CD4-positive, alpha-beta T cell treated with Interleukin-2 at 100 ng/mL for 4 hours (primary cell): ENCODE measurements at regions not wholly inside any gene's neighbourhood (a gene's known extent, or its start where the extent isn't known, plus 50 kb on each side); places are given as distances from the start of the nearest gene placed in this dataset.
"Not testable (repeated sequence)": the region's sequence is repeated elsewhere in the genome, so short reads cannot be mapped to it uniquely, and the experiment has no call there.

Source experiments
- DNase-seq: peaks from one replicate; pipeline ENCODE4 v3.0.0-alpha.2; 2020; ENCODE audit warnings: low spot score

- no peak for DNase-seq
Measured at GRCh38 chr4:33930497-33930896, 2313.8 kb downstream of the ARAP2 start.

- no peak for DNase-seq
Measured at GRCh38 chr4:33931026-33931425, 2313.3 kb downstream of the ARAP2 start.

GRCh38 chr4:33940281-33940680 is 2304.0 kb downstream of the ARAP2 start:
- DNase-seq = no peak

GRCh38 chr4:33941854-33942253 is 2302.5 kb downstream of the ARAP2 start:
- DNase-seq = no peak

- DNase-seq = no peak
Measured at GRCh38 chr4:33948921-33949320, 2295.4 kb downstream of the ARAP2 start.

- not testable (repeated sequence) for DNase-seq
Measured at GRCh38 chr4:33953848-33954247, 2290.5 kb downstream of the ARAP2 start.

- DNase-seq = no peak
Measured at GRCh38 chr4:33954759-33955158, 2289.6 kb downstream of the ARAP2 start.

- no peak for DNase-seq
Measured at GRCh38 chr4:33959519-33959918, 2284.8 kb downstream of the ARAP2 start.

GRCh38 chr4:33961761-33962160 is 2282.6 kb downstream of the ARAP2 start:
- DNase-seq = no peak

GRCh38 chr4:33966808-33967207 is 2277.5 kb downstream of the ARAP2 start:
- DNase-seq = no peak

- DNase-seq = no peak
Measured at GRCh38 chr4:33974270-33974669, 2270.0 kb downstream of the ARAP2 start.

- no peak for DNase-seq
Measured at GRCh38 chr4:33975995-33976394, 2268.3 kb downstream of the ARAP2 start.

- not testable (repeated sequence) for DNase-seq
Measured at GRCh38 chr4:33979781-33980180, 2264.5 kb downstream of the ARAP2 start.

GRCh38 chr4:33980361-33980760 is 2264.0 kb downstream of the ARAP2 start:
- no peak for DNase-seq

GRCh38 chr4:33989820-33990443 is 2254.4 kb downstream of the ARAP2 start:
- no peak for DNase-seq

- DNase-seq = no peak
Measured at GRCh38 chr4:33996075-33996718, 2248.1 kb downstream of the ARAP2 start.

- no peak for DNase-seq
Measured at GRCh38 chr4:33998291-33998690, 2246.0 kb downstream of the ARAP2 start.

- no peak for DNase-seq
Measured at GRCh38 chr4:34000356-34000755, 2244.0 kb downstream of the ARAP2 start.

GRCh38 chr4:34006540-34006939 is 2237.8 kb downstream of the ARAP2 start:
- DNase-seq = not testable (repeated sequence)

GRCh38 chr4:34009951-34010350 is 2234.4 kb downstream of the ARAP2 start:
- DNase-seq = no peak

- no peak for DNase-seq
Measured at GRCh38 chr4:34010751-34011519, 2233.4 kb downstream of the ARAP2 start.

GRCh38 chr4:34035225-34035624 is 2209.1 kb downstream of the ARAP2 start:
- no peak for DNase-seq

GRCh38 chr4:34037280-34037679 is 2207.0 kb downstream of the ARAP2 start:
- no peak for DNase-seq
